HL-60 (cell line): ENCODE measurements at regions not wholly inside any gene's neighbourhood (a gene's known extent, or its start where the extent isn't known, plus 50 kb on each side); places are given as distances from the start of the nearest gene placed in this dataset.

ENCODE experiments used
- POLR2AphosphoS5 ChIP-seq: IDR thresholded peaks from 2 replicates; pipeline ENCODE4 v1.6.1; 2012; ENCODE audit warnings: low read depth
- SPI1 ChIP-seq: IDR thresholded peaks from 2 replicates; pipeline ENCODE4 v1.6.1; 2012; ENCODE audit warnings: low read depth, mild to moderate bottlenecking, borderline replicate concordance
- TF ChIP-seq, protein P1 (sequence below): IDR thresholded peaks from one replicate; pipeline ENCODE4 v1.5.1; 2011; ENCODE audit warnings: low read length, control low read depth, inconsistent platforms; ENCODE audit not compliant: insufficient read depth

DNA sequence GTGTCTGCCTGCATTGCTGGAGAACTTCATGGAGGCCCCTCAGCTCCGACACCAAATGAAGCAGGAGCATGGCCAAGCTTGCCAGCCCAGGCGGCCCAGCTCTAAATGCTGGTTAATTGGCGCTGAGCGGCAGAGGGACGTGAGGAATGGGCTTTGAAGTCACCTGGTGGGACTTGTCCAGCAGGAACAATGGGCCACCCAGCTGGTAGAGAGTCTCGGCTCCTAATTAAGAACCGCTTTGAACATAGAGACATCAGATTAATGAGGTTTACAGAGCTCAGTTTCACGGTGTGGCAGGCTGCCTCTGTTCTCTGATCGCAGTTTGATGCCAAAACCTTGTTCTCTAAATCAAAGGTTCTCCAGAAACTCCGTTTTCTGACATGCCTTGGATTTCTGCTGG is 77.5 kb upstream of the LINGO1 start:
- TF ChIP-seq SPI1 (no peak), POLR2AphosphoS5 (no peak)
- TF ChIP-seq, protein P1, sequence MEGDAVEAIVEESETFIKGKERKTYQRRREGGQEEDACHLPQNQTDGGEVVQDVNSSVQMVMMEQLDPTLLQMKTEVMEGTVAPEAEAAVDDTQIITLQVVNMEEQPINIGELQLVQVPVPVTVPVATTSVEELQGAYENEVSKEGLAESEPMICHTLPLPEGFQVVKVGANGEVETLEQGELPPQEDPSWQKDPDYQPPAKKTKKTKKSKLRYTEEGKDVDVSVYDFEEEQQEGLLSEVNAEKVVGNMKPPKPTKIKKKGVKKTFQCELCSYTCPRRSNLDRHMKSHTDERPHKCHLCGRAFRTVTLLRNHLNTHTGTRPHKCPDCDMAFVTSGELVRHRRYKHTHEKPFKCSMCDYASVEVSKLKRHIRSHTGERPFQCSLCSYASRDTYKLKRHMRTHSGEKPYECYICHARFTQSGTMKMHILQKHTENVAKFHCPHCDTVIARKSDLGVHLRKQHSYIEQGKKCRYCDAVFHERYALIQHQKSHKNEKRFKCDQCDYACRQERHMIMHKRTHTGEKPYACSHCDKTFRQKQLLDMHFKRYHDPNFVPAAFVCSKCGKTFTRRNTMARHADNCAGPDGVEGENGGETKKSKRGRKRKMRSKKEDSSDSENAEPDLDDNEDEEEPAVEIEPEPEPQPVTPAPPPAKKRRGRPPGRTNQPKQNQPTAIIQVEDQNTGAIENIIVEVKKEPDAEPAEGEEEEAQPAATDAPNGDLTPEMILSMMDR: no peak
